ENCODE measurements at regions not wholly inside any gene's neighbourhood (a gene's known extent, or its start where the extent isn't known, plus 50 kb on each side); places are given as distances from the start of the nearest gene placed in this dataset.
"Not testable (repeated sequence)": the region's sequence is repeated elsewhere in the genome, so short reads cannot be mapped to it uniquely, and the experiment has no call there.

- Mint-ChIP-seq H3K4me3 (ENCODE audit: unreplicated experiment) (no peak overlapping the region), H3K27ac (ENCODE audit: low read depth, unreplicated experiment) (no peak overlapping the region), H3K27me3 (ENCODE audit: insufficient read depth, unreplicated experiment) (no peaks in the 10 kb centered on the region), H3K36me3 (ENCODE audit: insufficient read depth, unreplicated experiment) (no peaks in the 10 kb centered on the region), H3K9me3 (ENCODE audit: unreplicated experiment) (peaks cover 11% of the 10 kb centered on the region), H3K4me1 (ENCODE audit: insufficient read depth, unreplicated experiment) (no peaks in the 10 kb centered on the region)
- no TSS peak for BruUV-seq (replicated peaks)
- no peak for DNase-seq (ENCODE audit: unreplicated experiment)
- no peak for TF ChIP-seq CTCF (IDR thresholded peaks at IDR 0.05; ENCODE audit: unreplicated experiment)
- CTCF ChIA-PET, result interaction anchor here (0.6 to 0.7 kb wide), 2 partner anchors 25 to 78 kb away, joined by 3 to 5 read pairs; no protein-coding TSS in a partner anchor
- POLR2A ChIA-PET, result interaction anchor here (0.7 kb wide), 1 partner anchor 8 kb away, joined by 3 read pairs; no protein-coding TSS in a partner anchor
- intact Hi-C loops (cut with micrococcal nuclease), result no loop called here
Measured at GRCh38 chr13:54248306-54248705, 1219.7 kb downstream of the OLFM4 start.

DNA sequence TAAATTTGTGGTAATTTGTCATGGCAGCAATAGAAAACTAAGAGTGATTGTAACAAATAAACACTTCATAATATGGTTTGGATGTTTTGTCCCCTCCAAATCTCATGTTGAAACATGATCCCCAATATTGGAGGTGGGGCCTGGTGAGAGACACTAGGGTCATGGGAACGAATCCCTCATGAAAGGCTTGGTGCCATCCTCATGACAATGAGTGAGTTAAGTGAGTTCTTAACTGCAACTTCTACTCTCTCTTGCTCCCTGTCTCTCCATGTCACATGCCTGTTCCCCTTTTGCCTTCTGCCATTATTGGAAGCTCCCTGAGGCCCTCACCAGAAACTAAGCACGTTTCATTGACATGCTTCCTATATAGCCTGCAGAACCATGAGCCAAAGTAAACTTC, 1233.2 kb downstream of the OLFM4 start:
- Mint-ChIP-seq H3K27me3 (ENCODE audit: insufficient read depth, unreplicated experiment) (no peaks in the 10 kb centered on the region), H3K9me3 (ENCODE audit: unreplicated experiment) (peaks cover 8% of the 10 kb centered on the region), H3K27ac (ENCODE audit: low read depth, unreplicated experiment) (no peak overlapping the region), H3K4me1 (ENCODE audit: insufficient read depth, unreplicated experiment) (no peaks in the 10 kb centered on the region), H3K36me3 (ENCODE audit: insufficient read depth, unreplicated experiment) (no peaks in the 10 kb centered on the region), H3K4me3 (ENCODE audit: unreplicated experiment) (no peak overlapping the region)
- intact Hi-C loops (cut with micrococcal nuclease), result no loop called here
- POLR2A ChIA-PET, result no interaction called here
- TF ChIP-seq CTCF (IDR thresholded peaks at IDR 0.05; ENCODE audit: unreplicated experiment), result no peak
- CTCF ChIA-PET, result interaction anchor here (0.6 kb wide), 2 partner anchors 241 to 478 kb away, joined by 3 read pairs; no protein-coding TSS in a partner anchor
- DNase-seq (ENCODE audit: unreplicated experiment), result no peak
- no TSS peak for BruUV-seq (replicated peaks)

DNA sequence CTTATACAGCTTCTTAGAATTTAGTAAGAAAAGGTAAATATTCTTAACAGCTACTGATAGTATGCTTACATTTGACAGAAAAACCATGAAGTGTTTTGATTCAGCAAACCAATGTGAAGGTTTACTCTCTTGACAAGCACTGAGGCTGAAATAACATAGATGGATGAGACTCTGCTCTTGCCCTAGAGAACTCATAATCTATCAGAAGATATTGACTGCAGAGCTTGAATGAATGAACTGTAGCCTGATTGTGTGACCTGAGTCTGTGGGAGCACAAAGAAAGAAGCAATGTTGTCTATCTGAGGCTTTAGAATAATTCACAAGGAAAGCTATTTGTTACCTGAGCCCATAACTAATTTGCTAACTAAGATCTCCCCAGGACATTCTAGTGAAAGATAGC, 1235.3 kb downstream of the OLFM4 start:
- ChIA-PET CTCF (no interaction called here), POLR2A (interaction anchor here (0.5 kb wide), 1 partner anchor 22 kb away, joined by 3 read pairs; no protein-coding TSS in a partner anchor)
- intact Hi-C loops (cut with micrococcal nuclease), result no loop called here
- Mint-ChIP-seq H3K4me1 (ENCODE audit: insufficient read depth, unreplicated experiment) (no peaks in the 10 kb centered on the region), H3K36me3 (ENCODE audit: insufficient read depth, unreplicated experiment) (no peaks in the 10 kb centered on the region), H3K27me3 (ENCODE audit: insufficient read depth, unreplicated experiment) (no peaks in the 10 kb centered on the region), H3K4me3 (ENCODE audit: unreplicated experiment) (no peak overlapping the region), H3K27ac (ENCODE audit: low read depth, unreplicated experiment) (no peak overlapping the region), H3K9me3 (ENCODE audit: unreplicated experiment) (no peaks in the 10 kb centered on the region)
- BruUV-seq (replicated peaks), result no TSS peak
- no peak for TF ChIP-seq CTCF (IDR thresholded peaks at IDR 0.05; ENCODE audit: unreplicated experiment)
- no peak for DNase-seq (ENCODE audit: unreplicated experiment)

GRCh38 chr13:54267253-54267668, 1238.6 kb downstream of the OLFM4 start:
- BruUV-seq (replicated peaks); intact Hi-C loops (cut with micrococcal nuclease); H3K36me3 Mint-ChIP-seq (ENCODE audit: insufficient read depth, unreplicated experiment); POLR2A ChIA-PET; H3K4me3 Mint-ChIP-seq (ENCODE audit: unreplicated experiment); H3K4me1 Mint-ChIP-seq (ENCODE audit: insufficient read depth, unreplicated experiment); DNase-seq (ENCODE audit: unreplicated experiment); H3K27me3 Mint-ChIP-seq (ENCODE audit: insufficient read depth, unreplicated experiment); CTCF ChIA-PET; H3K27ac Mint-ChIP-seq (ENCODE audit: low read depth, unreplicated experiment): not testable (repeated sequence)
- H3K9me3 Mint-ChIP-seq (ENCODE audit: unreplicated experiment), result peaks cover 11% of the 10 kb centered on the region

GRCh38 chr13:54268013-54268695, 1239.5 kb downstream of the OLFM4 start:
- H3K4me3 Mint-ChIP-seq (ENCODE audit: unreplicated experiment); CTCF ChIA-PET; POLR2A ChIA-PET; DNase-seq (ENCODE audit: unreplicated experiment); H3K27ac Mint-ChIP-seq (ENCODE audit: low read depth, unreplicated experiment); intact Hi-C loops (cut with micrococcal nuclease); BruUV-seq (replicated peaks); H3K4me1 Mint-ChIP-seq (ENCODE audit: insufficient read depth, unreplicated experiment); H3K36me3 Mint-ChIP-seq (ENCODE audit: insufficient read depth, unreplicated experiment); H3K27me3 Mint-ChIP-seq (ENCODE audit: insufficient read depth, unreplicated experiment): not testable (repeated sequence)
- peaks cover 11% of the 10 kb centered on the region for H3K9me3 Mint-ChIP-seq (ENCODE audit: unreplicated experiment)

All from MCF 10A (cell line).